Brain microvascular endothelial cell (primary cell): ENCODE measurements at regions not wholly inside any gene's neighbourhood (a gene's known extent, or its start where the extent isn't known, plus 50 kb on each side); places are given as distances from the start of the nearest gene placed in this dataset.

Source experiments
- DNase-seq: peaks from one replicate; pipeline ENCODE4 v3.0.0-alpha.2; 2020
- H3K27ac ChIP-seq: fragments of 250-450 bp; sonication (Bioruptor Pico); 2 replicates; pipeline ENCODE4 v1.5.1; 2020; ENCODE audit warnings: mild to moderate bottlenecking, moderate library complexity
- H3K27me3 ChIP-seq: fragments of 250-450 bp; sonication (Bioruptor Pico); replicated peaks from 2 replicates; pipeline ENCODE4 v1.5.1; 2020; ENCODE audit warnings: mild to moderate bottlenecking
- H3K36me3 ChIP-seq: fragments of 250-450 bp; sonication (Bioruptor Pico); replicated peaks from 2 replicates; pipeline ENCODE4 v1.5.1; 2020; ENCODE audit warnings: mild to moderate bottlenecking
- H3K4me3 ChIP-seq: 2 replicates; pipeline ENCODE4 v1.5.1; 2011; ENCODE audit warnings: low read depth, mild to moderate bottlenecking, control low read depth, low read length, moderate library complexity
- in situ Hi-C: cut with HindIII; loops from 2 replicates; pipeline ENCODE4 v1.10.0; 2017; ENCODE audit warnings: low sequenced_read_pairs, low pct_ligation_motif_present
- TF ChIP-seq, protein P1 (sequence below): IDR thresholded peaks from 2 replicates; pipeline ENCODE4 v1.5.1; 2011; ENCODE audit warnings: low read depth, mild to moderate bottlenecking, moderate library complexity, low read length, control low read depth, inconsistent platforms; ENCODE audit errors: missing control alignments

DNA sequence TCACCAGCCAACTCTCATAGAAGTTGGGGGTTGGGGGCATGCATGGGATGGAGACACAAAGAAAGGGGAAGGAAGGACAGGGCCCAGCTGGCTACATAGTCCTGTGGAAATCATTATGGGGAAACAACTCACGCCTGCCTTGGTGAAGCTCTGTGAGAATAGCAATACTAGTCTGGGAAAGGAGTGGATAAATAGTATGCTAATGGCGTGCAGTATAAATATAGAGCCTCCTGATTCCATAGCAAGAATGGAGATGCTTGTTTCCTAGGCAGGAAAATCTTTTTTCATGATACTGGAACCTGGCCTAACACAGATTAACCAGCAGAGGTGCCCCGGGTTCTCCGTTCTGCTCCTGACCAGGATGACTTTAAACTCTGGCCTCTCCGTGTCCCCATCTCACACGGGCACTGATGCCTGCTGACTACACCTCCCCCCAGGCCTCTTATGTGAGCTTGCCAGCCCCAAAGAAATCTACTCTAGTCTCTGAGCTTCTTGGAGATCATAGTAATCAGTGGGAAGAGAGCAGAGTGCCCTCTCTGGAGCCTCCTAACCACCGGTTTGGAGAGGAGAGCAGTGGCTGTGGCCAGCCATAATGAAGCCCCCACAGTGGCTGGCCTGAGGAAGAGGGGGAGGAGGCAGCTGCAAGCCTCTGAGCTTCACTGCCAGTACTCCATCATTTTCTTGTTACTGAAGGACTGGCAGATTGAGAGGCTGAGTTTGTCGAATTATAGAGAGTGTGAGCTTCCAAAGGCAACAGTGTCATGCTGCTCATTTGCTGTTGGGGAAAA, 355.0 kb upstream of the SEMA6D start:
- in situ Hi-C loops, result no loop called here
- Histone ChIP-seq H3K27me3 (no peaks in the 10 kb centered on the region), H3K36me3 (no peaks in the 10 kb centered on the region), H3K27ac (no peak overlapping the region), H3K4me3 (no peak overlapping the region)
- TF ChIP-seq, protein P1, sequence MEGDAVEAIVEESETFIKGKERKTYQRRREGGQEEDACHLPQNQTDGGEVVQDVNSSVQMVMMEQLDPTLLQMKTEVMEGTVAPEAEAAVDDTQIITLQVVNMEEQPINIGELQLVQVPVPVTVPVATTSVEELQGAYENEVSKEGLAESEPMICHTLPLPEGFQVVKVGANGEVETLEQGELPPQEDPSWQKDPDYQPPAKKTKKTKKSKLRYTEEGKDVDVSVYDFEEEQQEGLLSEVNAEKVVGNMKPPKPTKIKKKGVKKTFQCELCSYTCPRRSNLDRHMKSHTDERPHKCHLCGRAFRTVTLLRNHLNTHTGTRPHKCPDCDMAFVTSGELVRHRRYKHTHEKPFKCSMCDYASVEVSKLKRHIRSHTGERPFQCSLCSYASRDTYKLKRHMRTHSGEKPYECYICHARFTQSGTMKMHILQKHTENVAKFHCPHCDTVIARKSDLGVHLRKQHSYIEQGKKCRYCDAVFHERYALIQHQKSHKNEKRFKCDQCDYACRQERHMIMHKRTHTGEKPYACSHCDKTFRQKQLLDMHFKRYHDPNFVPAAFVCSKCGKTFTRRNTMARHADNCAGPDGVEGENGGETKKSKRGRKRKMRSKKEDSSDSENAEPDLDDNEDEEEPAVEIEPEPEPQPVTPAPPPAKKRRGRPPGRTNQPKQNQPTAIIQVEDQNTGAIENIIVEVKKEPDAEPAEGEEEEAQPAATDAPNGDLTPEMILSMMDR, result no peak
- no peak for DNase-seq

DNA sequence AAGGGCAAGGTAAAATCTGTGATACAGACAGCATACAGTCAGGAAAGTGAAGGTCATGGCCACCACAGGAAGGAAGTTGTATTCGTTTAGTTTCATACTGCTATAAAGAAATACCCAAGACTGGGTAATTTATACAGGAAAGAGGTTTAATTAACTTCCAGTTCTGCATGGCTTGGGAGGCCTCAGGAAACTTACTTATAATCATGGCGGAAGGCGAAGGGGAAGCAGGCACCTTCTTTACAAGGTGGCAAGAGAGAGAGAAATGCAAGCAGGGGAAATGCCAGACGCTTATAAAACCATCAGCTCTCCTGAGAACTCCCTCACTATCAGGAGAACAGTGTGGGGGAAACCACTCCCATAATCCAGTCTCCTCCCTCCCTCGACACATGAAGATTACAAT, 353.7 kb upstream of the SEMA6D start:
- TF ChIP-seq, protein P1, result no peak
- in situ Hi-C loops, result no loop called here
- H3K27ac ChIP-seq, result no peak overlapping the region
- no peaks in the 10 kb centered on the region for H3K36me3 ChIP-seq
- H3K4me3 ChIP-seq, result no peak overlapping the region
- no peaks in the 10 kb centered on the region for H3K27me3 ChIP-seq
- DNase-seq, result no peak

DNA sequence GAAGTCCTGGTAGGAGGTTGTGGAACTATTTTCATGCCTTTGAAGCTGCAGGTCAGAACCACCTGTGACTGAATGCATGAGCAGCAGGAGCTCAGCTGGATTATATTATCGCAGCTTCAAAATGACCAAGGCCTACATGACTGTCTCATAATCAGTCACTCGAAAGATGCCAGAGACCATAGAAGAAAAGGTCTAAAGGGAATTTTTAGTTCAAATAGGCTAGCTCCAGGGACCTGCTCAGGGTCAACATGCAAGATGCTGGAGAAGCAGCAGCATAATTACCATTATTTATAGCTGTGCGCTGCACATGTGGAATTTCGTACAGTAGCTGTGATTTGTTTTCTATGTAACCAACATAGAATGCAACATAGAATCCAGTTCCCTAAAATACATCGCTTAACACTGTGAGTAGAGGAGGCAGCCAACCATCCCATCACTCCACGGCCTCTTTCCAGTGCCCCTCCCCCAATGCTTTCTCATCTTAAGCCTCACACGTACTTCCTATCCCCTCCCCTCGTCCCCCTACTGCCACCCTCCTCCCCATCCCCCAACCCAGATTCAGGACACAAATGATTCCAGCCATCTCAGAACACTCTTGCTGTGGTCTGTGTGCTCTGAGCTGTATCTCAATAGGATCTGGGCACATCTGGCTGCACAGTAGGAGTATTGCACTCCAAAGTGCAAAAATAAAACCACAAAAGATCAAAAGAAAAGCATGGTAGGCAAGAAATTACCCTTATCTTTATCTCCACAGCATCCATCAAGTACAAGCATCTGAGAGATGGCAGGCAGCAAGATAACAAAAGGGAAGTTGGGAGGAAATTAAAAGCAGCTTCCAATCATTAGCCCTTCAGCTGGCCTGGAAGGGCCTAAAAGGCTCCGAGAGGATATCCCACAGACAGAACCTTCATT, 352.8 kb upstream of the SEMA6D start:
- DNase-seq, result no peak
- in situ Hi-C loops, result no loop called here
- TF ChIP-seq, protein P1, result no peak
- Histone ChIP-seq H3K4me3 (no peak overlapping the region), H3K27me3 (no peaks in the 10 kb centered on the region), H3K36me3 (no peaks in the 10 kb centered on the region), H3K27ac (no peak overlapping the region)

DNA sequence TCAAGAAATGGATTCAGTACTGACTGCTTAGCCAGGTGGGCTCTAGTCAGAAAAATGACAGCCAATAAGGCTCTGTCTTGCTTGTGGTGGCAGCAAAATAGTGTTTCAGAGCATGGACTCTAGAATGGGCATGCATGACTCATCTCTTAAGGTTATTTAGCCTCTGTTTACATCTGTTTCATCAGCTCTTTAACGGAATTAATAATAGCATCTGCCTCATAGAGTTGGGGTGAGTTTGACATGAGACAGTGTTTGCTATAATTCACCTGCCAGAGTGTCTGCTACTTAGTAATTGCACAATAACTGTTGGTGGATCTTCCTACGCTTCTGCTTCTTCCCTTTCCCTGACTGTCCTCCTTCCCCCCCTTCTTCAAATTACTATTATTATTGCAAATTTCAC, 350.4 kb upstream of the SEMA6D start:
- no peak overlapping the region for H3K27ac ChIP-seq
- no peaks in the 10 kb centered on the region for H3K27me3 ChIP-seq
- no peaks in the 10 kb centered on the region for H3K36me3 ChIP-seq
- TF ChIP-seq, protein P1, result no peak
- in situ Hi-C loops, result no loop called here
- no peak for DNase-seq
- no peak overlapping the region for H3K4me3 ChIP-seq

DNA sequence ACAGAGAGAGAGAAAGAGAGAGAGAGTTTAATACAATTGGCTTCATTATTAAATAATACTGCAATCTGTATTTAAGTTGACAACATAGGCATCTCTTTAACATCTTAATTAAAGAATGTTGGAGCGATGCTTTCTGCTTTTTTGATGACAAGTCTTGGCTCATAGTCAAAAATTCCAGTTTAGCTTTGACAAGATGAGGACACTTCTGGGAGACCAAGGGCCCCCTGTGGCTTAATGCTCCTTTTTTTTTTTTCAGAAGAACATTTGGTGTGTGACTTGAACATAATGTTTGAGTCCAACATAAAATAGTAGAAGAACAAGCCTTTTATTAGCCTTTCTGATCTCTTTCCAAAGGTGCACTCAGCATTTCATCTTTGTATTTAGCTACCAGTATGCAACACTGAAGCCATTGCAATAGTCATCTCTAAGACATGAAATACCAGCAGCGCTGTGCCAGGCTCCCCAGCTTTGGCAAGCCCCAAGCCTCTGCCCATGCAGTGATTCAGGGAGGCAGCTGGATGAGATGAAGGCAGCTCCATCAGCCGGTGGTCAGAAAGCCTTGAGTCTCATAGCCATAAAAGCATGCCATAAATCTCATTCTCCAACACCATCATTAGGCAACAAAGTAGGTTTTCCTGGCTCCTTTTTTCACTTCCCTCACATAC, 349.4 kb upstream of the SEMA6D start:
- H3K4me3 ChIP-seq, result no peak overlapping the region
- no peaks in the 10 kb centered on the region for H3K27me3 ChIP-seq
- DNase-seq, result no peak
- no peak overlapping the region for H3K27ac ChIP-seq
- in situ Hi-C loops, result no loop called here
- TF ChIP-seq, protein P1, result no peak
- no peaks in the 10 kb centered on the region for H3K36me3 ChIP-seq
